Fibroblast of the aortic adventitia (primary cell): ENCODE measurements at regions not wholly inside any gene's neighbourhood (a gene's known extent, or its start where the extent isn't known, plus 50 kb on each side); places are given as distances from the start of the nearest gene placed in this dataset.
A peak's percentile ranks its signal among the peaks of the same experiment; 100 is the strongest.

Experiments
- DNase-seq: peaks from one replicate; pipeline ENCODE4 v3.0.0-alpha.2; 2010; ENCODE audit warnings: low read depth
- H3K4me3 ChIP-seq: 2 replicates; pipeline ENCODE4 v1.5.1; 2011; ENCODE audit warnings: low read depth, mild to moderate bottlenecking, control low read depth, low read length, moderate library complexity
- TF ChIP-seq, protein P1 (sequence below): IDR thresholded peaks from 2 replicates; pipeline ENCODE4 v1.5.1; 2011; ENCODE audit warnings: mild to moderate bottlenecking, low read length, control low read depth, inconsistent platforms; ENCODE audit not compliant: insufficient read depth

DNA sequence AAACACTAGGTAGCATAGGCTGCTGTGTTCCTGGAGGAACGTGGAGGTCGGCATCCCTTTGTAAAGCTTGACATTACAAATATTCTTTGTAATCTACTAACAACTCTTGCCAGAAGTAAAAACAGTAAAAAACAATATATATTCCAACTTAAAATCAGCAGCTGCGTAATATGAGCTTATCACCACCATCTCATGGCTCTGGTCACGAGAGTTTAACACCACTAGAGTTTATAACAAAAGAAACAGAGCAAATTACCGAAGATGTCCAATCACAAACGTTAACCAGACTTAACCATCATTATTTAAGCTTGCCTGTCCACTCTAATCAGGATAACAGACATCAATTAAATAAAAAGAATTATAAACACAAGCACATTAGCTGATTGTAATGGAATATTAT lies 236.7 kb downstream of the PCDH7 start:
- TF ChIP-seq, protein P1, sequence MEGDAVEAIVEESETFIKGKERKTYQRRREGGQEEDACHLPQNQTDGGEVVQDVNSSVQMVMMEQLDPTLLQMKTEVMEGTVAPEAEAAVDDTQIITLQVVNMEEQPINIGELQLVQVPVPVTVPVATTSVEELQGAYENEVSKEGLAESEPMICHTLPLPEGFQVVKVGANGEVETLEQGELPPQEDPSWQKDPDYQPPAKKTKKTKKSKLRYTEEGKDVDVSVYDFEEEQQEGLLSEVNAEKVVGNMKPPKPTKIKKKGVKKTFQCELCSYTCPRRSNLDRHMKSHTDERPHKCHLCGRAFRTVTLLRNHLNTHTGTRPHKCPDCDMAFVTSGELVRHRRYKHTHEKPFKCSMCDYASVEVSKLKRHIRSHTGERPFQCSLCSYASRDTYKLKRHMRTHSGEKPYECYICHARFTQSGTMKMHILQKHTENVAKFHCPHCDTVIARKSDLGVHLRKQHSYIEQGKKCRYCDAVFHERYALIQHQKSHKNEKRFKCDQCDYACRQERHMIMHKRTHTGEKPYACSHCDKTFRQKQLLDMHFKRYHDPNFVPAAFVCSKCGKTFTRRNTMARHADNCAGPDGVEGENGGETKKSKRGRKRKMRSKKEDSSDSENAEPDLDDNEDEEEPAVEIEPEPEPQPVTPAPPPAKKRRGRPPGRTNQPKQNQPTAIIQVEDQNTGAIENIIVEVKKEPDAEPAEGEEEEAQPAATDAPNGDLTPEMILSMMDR: no peak
- DNase-seq: no peak
- no peak overlapping the region for H3K4me3 ChIP-seq

DNA sequence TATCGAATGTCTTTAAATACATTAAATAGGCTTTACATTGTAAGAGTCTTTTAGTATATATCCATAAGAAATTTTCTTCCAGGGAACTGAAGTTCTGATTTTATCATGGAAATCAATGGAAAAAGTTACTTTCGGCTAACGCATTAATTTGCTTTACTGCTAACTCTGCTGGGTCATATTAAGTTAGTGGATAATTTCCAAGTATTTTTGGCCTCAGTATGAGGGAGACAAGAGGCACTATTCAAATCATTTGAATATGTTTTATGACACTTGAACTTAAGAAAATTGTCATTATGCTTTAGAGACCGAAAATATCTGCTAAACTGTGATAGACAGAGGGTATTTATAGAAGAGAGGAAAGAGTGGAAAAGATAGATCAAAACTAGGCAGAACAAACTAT lies 237.5 kb downstream of the PCDH7 start:
- DNase-seq: no peak
- TF ChIP-seq, protein P1: no peak
- H3K4me3 ChIP-seq: no peak overlapping the region

DNA sequence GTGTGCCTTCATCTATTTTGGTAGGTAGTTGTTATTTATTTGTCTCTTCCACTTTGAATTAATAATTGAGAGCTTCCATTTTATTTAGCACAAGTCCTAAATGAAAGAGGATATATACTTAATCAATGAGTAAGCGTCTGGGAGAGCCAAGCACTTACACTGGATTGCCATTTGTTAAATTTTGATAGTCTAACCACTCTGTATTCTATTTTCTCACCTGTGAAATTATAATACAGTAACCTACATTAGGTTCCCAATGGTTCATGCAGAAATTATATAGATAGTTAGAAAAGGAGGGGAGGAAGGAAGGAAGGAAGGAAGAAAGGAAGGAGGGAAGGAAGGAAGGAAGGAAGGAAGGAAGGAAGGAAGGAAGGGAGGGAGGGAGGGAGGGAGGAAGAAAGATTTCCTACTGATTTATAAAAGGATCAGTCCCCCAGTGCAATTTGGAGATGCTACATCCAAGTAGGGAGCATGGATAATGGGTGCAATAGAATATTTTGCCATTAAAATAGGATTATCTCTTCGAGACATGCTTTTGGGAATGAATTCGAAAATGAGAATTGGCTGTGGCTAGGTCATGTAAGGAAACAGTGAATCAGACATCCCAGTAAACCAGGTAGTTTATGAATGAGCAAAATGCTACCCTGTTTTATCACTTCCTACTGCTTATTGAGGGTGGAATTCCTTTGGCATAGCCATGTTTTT lies 239.8 kb downstream of the PCDH7 start:
- no peak for DNase-seq
- TF ChIP-seq, protein P1: no peak

DNA sequence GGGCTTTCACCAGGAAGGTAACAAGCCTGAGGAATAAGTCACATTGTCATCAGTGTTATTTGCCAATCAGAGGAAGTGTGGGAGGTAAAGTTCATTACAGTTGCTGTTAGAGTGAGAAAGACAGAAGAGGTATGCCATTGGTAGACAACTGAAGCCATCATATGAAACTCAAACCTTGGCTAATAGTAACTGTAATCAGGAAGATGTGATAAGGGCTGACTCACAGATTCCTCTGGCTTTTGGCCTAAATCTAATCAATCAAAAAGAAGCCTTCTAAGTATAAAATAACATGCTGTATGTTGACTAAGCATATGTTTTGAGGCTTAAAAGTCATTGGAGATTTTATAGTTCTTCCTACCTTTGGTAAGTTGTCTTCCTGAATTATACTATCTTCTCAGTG lies 242.8 kb downstream of the PCDH7 start:
- TF ChIP-seq, protein P1: no peak
- H3K4me3 ChIP-seq: no peak overlapping the region
- peak; percentile 88 for DNase-seq

More for the DNA sequence above, 239.8 kb downstream of the PCDH7 start:
- H3K4me3 ChIP-seq: no peak overlapping the region

DNA sequence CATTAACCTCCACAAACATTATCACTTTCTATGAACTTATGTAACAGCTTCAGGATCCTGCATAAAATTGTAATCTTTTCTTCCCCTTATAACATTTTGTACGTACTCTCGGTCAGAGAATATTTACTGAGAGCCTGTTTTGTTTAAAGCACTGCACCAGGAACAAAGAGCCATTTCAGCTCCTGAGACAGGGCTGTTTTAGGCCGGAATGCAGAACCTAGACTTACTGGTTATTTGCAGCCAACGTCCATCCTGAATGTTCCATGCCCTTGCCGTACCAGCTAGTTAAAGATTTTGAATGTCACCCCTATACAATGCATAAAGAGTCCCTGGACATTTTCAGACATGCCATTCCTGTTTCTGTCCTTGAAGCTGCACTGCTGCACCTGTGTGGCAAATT lies 248.8 kb downstream of the PCDH7 start:
- DNase-seq: no peak
- no peak overlapping the region for H3K4me3 ChIP-seq
- TF ChIP-seq, protein P1: no peak

DNA sequence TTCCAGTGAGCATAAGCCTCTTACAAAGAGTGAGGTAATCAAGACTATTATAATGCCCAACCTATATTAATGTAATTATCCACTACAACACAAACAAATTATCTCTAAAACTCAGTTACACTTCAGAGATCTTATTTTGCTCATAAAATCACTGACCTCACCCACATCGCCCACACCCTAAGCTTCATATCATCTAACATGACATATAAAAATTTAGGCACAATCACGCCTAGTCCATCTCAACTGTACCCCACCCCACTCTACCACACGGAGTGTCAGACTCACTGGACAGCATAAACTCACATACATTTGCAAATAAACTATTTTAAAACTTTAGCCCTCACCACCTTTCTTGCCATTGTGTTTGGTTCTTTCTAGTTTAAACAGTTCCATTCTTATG lies 252.4 kb downstream of the PCDH7 start:
- TF ChIP-seq, protein P1: no peak
- no peak for DNase-seq
- no peak overlapping the region for H3K4me3 ChIP-seq

DNA sequence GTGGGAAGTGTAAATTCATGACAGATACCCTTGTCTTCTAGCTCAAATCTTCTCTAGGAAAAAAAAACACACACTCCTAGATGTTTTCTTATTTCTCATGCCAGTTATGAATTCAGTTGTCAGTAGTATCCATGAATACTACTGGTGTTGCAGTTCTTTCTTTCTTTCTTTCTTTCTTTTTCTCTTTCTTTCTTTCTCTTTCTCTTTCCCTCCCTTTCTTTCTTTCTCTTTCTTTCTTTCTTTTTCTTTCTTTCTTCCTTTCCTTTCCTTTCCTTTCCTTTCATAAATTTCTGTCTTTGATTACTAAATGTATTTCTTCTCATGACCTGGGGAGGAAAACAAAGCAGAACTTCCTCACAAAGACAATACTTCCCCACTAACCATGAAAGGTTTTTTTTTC lies 253.8 kb downstream of the PCDH7 start:
- no peak for DNase-seq
- TF ChIP-seq, protein P1: no peak

More for the DNA sequence above, 253.8 kb downstream of the PCDH7 start:
- H3K4me3 ChIP-seq: no peak overlapping the region
